ENCODE measurements at regions not wholly inside any gene's neighbourhood (a gene's known extent, or its start where the extent isn't known, plus 50 kb on each side); places are given as distances from the start of the nearest gene placed in this dataset.

DNA sequence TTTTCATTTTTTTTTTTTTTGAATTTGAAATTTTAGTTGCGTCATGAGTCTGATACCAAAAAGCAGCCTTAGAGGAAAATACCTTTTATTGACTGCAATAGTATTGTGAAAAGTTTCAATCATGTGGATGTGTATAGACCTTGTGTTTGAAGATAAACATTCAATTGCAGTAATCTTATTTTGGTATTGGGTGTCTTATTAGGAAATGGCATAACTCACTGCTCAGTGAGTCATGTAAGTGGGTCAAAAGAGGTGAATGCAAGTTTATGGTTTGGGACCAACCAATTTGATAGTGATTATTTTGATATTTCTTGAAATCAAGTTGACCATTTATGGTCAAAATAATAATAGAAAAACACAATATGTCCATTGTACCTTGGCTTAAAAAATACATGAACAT lies 627.8 kb upstream of the SLIT2 start:
- TF ChIP-seq POLR2A (IDR thresholded peaks at IDR 0.05; ENCODE audit: low read length) (no peak), GATA1 (IDR thresholded peaks at IDR 0.05; ENCODE audit: low read depth, low read length) (no peak)

All from erythroblast (primary cell).